AG04449 (cell line): ENCODE measurements at regions not wholly inside any gene's neighbourhood (a gene's known extent, or its start where the extent isn't known, plus 50 kb on each side); places are given as distances from the start of the nearest gene placed in this dataset.

Source experiments
- CTCF ChIA-PET: fragments of 350-600 bp; formaldehyde crosslinking; extraction: SDS; loops from one replicate; lab custom pipeline; 2021; ENCODE audit warnings: antibody characterized with exemption; lab: Yijun Ruan, JAX
- POLR2A ChIA-PET: fragments of 400-600, 350-600 bp; formaldehyde crosslinking; extraction: SDS; loops from one replicate; lab custom pipeline; 2020; ENCODE audit warnings: antibody characterized with exemption, inconsistent platforms; lab: Yijun Ruan, JAX
- DNase-seq: peaks from one replicate; pipeline ENCODE4 v3.0.0-alpha.2; 2010; ENCODE audit warnings: low read depth, low spot score
- H3K4me3 ChIP-seq: 2 replicates; pipeline ENCODE4 v1.5.1; 2011; ENCODE audit warnings: low read depth, mild to moderate bottlenecking, control low read depth, low read length
- TF ChIP-seq, protein P1 (sequence below): IDR thresholded peaks from one replicate; pipeline ENCODE4 v1.5.1; 2011; ENCODE audit warnings: mild to moderate bottlenecking, moderate library complexity, low read length, control low read depth, inconsistent platforms; ENCODE audit not compliant: insufficient read depth; ENCODE audit errors: missing control alignments

DNA sequence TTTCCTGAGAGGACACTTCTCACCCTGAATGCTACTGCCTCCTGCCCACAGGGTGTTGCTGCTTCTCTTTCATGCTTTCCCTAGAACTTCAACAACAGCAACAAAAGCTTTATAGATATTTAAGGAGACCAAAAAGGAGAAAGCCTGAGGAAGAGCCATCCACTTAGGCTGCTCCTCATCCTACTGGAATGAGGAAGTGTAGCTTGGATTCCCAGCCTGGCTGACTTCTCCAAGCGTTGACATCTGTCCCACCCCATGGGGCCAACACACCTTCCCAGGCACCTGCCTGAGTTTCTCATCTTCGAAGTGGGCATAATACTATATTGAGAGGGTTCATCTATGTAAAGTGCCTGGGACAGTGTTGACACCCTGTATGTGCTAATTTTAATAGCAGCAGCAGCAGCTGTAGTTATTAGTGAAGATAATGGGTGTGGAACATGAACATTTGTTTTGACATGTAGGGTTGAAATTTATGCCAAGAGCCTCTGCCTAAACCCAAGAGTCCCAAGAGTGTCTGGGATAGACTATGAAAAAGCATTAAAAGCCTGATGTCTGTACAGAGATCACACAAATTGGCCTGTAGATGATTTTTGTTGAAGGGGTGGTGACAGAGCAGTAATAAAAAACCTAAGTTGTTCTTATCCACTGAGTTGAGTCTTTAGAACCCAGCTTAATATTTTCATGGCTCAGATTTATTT lies 96.5 kb upstream of the PIAS1 start:
- TF ChIP-seq, protein P1, sequence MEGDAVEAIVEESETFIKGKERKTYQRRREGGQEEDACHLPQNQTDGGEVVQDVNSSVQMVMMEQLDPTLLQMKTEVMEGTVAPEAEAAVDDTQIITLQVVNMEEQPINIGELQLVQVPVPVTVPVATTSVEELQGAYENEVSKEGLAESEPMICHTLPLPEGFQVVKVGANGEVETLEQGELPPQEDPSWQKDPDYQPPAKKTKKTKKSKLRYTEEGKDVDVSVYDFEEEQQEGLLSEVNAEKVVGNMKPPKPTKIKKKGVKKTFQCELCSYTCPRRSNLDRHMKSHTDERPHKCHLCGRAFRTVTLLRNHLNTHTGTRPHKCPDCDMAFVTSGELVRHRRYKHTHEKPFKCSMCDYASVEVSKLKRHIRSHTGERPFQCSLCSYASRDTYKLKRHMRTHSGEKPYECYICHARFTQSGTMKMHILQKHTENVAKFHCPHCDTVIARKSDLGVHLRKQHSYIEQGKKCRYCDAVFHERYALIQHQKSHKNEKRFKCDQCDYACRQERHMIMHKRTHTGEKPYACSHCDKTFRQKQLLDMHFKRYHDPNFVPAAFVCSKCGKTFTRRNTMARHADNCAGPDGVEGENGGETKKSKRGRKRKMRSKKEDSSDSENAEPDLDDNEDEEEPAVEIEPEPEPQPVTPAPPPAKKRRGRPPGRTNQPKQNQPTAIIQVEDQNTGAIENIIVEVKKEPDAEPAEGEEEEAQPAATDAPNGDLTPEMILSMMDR, result no peak
- no peak overlapping the region for H3K4me3 ChIP-seq
- no peak for DNase-seq
- POLR2A ChIA-PET, result no interaction called here
- CTCF ChIA-PET, result interaction anchor here (1.6 to 1.9 kb wide), 2 partner anchors 9 to 94 kb away, joined by 4 to 5 read pairs; no protein-coding TSS in a partner anchor

DNA sequence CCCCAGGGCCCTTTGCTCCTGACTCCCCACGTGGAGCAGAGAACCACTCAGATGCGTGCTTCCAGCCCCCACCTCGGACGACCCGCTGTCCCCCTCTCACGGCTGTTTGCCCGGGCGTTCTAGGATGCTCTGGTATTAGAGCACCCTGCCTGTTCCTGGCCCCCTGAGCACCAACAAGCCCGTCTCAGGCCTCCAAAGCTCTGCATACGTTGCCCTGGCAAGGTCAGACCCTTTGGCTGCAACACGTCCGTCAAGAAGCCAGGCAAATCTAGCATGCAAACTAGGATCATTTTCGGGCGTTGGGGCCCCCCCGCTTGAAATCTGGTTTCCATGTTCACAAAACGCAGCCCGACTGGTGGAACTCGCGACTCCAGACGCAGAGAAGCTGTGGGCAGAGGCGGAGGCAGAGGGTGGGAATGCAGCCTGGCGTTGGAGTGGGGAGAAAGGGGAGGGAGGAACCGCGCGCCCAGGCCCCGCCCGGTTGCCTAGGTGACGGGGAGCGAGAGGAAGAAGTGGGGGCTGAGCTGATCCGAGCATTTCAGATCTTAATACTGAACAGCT lies 86.2 kb upstream of the PIAS1 start:
- POLR2A ChIA-PET, result interaction anchor here (0.6 kb wide), 1 partner anchor 9 kb away, joined by 4 read pairs; no protein-coding TSS in a partner anchor
- TF ChIP-seq, protein P1, result no peak
- CTCF ChIA-PET, result interaction anchor here (0.8 to 1.8 kb wide), 4 partner anchors 13 to 185 kb away, joined by 3 to 8 read pairs (median 4); no protein-coding TSS in a partner anchor
- H3K4me3 ChIP-seq, result peak overlapping the region; percentile 52
- no peak for DNase-seq

DNA sequence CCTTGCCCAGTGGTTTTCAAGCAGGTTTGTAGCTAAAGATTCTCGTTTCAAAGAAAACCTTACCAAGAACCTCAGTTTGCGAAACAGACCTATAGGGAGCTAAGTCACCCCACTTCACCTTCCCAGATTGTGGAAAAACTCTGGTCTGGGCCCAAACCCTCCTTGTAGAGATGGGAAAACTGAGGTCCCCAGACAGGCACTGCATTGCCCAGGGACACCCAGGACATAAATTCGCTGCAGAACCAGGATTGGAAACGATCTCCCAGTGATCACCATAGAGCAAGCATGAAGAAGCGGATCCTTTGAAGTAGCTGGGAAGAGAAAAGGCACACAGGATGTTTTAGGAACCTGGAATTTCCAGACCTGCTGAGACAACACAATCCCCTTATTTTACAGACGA lies 85.6 kb upstream of the PIAS1 start:
- DNase-seq, result no peak
- POLR2A ChIA-PET, result interaction anchor here (0.6 kb wide), 1 partner anchor 9 kb away, joined by 4 read pairs; no protein-coding TSS in a partner anchor
- TF ChIP-seq, protein P1, result no peak

DNA sequence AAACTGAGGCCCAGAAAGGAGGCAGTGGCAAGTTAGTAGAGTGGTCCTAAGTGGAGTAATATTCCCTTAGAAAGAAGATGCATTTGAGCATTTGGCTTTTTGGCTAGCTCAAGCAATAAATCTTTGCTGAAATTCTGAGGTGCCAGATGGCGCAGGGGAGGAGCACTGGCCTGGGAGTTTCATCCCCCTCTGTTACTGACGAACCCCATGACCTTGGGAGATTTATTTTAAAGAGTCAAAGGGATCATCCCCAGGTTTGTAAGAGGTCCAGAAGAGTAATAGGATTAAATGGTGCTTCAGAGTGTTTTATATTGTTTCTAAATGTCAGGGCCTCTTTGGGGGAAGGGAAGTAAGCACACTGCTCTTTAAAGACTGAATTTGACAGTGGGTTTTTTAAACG lies 85.1 kb upstream of the PIAS1 start:
- POLR2A ChIA-PET, result no interaction called here
- CTCF ChIA-PET, result interaction anchor here (1.0 to 1.1 kb wide), 2 partner anchors 14 to 106 kb away, joined by 3 read pairs; no protein-coding TSS in a partner anchor
- TF ChIP-seq, protein P1, result no peak
- no peak overlapping the region for H3K4me3 ChIP-seq
- no peak for DNase-seq

More for the DNA sequence above, 85.6 kb upstream of the PIAS1 start:
- CTCF ChIA-PET, result interaction anchor here (0.8 to 1.8 kb wide), 5 partner anchors 14 to 185 kb away, joined by 3 to 8 read pairs (median 3); no protein-coding TSS in a partner anchor
- peak overlapping the region; percentile 52 for H3K4me3 ChIP-seq

DNA sequence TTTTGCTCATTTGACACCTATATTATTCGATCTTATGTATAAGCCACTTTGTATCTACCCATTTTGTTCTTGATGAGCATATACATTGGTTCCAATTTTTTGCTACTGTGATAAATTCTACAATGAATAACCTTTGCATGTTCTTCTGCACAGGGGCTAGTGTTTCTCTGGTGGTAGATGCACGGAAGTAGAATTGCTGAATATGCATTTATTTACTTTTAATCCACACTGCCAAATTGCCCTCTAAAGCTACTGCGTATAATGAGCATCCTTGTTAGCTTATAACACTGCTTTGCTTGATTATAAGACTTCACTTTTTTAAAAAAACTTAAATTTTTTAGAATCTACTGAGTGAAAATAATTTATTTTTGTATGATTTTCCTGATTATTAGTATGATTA lies 84.2 kb upstream of the PIAS1 start:
- DNase-seq, result no peak
- TF ChIP-seq, protein P1, result no peak
- no peak overlapping the region for H3K4me3 ChIP-seq
- POLR2A ChIA-PET, result no interaction called here
- CTCF ChIA-PET, result no interaction called here

DNA sequence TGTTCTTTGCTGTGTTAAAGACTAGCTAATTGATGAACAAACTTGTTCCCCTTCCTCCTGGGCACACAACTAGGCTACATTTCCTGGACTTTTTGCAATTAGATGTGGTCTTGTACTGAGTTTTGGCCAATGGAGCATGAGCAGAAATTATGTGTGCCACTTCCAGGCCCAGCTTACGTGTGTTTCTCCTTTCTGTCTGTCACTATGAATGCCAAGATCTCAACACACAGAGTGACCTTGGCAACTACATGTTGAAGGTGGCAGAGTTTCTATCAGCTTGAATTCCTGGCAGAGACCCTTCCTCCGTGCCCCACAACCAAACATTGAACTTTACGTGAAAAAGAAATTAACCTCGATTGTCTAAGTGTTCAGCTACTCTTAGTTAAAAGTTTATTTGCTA lies 81.7 kb upstream of the PIAS1 start:
- no peak for DNase-seq
- ChIA-PET POLR2A (no interaction called here), CTCF (no interaction called here)
- TF ChIP-seq, protein P1, result no peak
- H3K4me3 ChIP-seq, result no peak overlapping the region
